IMR-90 (cell line): ENCODE measurements at regions not wholly inside any gene's neighbourhood (a gene's known extent, or its start where the extent isn't known, plus 50 kb on each side); places are given as distances from the start of the nearest gene placed in this dataset.

ENCODE experiments used
- BHLHE40 ChIP-seq: fragments of 150-350 bp; IDR thresholded peaks from 2 replicates; pipeline ENCODE4 v1.6.1; 2016; ENCODE audit warnings: mild to moderate bottlenecking, low read depth, low read length
- CTCF ChIP-seq: conservative IDR thresholded peaks from 2 replicates; pipeline ENCODE4 v1.5.1; 2012; ENCODE audit warnings: mild to moderate bottlenecking, low read depth, low read length, improper control_type of control experiment
- FOS ChIP-seq: fragments of 150-350 bp; IDR thresholded peaks from 2 replicates; pipeline ENCODE4 v1.6.1; 2016; ENCODE audit warnings: low read depth, low read length
- POLR2A ChIP-seq: IDR thresholded peaks from 2 replicates; pipeline ENCODE4 v1.6.1; 2012; ENCODE audit warnings: mild to moderate bottlenecking, low read depth, low read length
- RAD21 ChIP-seq: IDR thresholded peaks from 2 replicates; pipeline ENCODE4 v1.6.1; 2012; ENCODE audit warnings: low read length, improper control_type of control experiment
- RFX5 ChIP-seq: IDR thresholded peaks from 2 replicates; pipeline ENCODE4 v1.8.0; 2012; ENCODE audit warnings: low read depth, mild to moderate bottlenecking, low read length, moderate library complexity
- SMC3 ChIP-seq: fragments of 150-350 bp; IDR thresholded peaks from 2 replicates; pipeline ENCODE4 v1.6.1; 2016; ENCODE audit warnings: low read depth, mild to moderate bottlenecking, antibody characterized with exemption, low read length, moderate library complexity
- USF2 ChIP-seq: fragments of 150-350 bp; IDR thresholded peaks from 2 replicates; pipeline ENCODE4 v1.6.1; 2017; ENCODE audit warnings: mild to moderate bottlenecking, antibody characterized with exemption, low read length, low read depth

GRCh38 chr12:69168363-69168762 is 71.0 kb upstream of the CPSF6 start:
- TF ChIP-seq POLR2A: no peak
- no peak for TF ChIP-seq CTCF
- TF ChIP-seq RAD21: no peak
- no peak for TF ChIP-seq FOS
- TF ChIP-seq RFX5: no peak
- TF ChIP-seq USF2: no peak
- no peak for TF ChIP-seq BHLHE40
- TF ChIP-seq SMC3: no peak
